PC-9 (cell line): ENCODE measurements at regions not wholly inside any gene's neighbourhood (a gene's known extent, or its start where the extent isn't known, plus 50 kb on each side); places are given as distances from the start of the nearest gene placed in this dataset.

Experiments
- BruUV-seq: library from RNA; stranded (reverse); fragments of 400-500 nt; replicated peaks from 2 replicates; lab custom pipeline; 2021; lab: Mats Ljungman, UMichigan
- CTCF ChIA-PET: fragments of 300-600 bp; sonication (Branson Sonifier 250); formaldehyde crosslinking; loops from one replicate; lab custom pipeline; 2022; ENCODE audit warnings: antibody characterized with exemption; lab: Charles Lee
- POLR2A ChIA-PET: fragments of 300-600 bp; sonication (Branson Sonifier 250); formaldehyde crosslinking; loops from one replicate; lab custom pipeline; 2022; ENCODE audit warnings: antibody characterized with exemption; ENCODE audit not compliant: unreplicated experiment; lab: Charles Lee
- DNase-seq, 2 experiments: peaks; one replicate each; pipeline versions ENCODE4 v3.0.0 to v3.0.0-alpha.2; 2015 to 2022; ENCODE audit warnings: mixed read lengths in 1 of 2
- H2AFZ ChIP-seq: fragments of 200-600 bp; sonication (generic); 2 replicates; pipeline ENCODE4 v1.8.1; 2017; ENCODE audit warnings: antibody characterized with exemption
- H3F3A ChIP-seq: fragments of 200-600 bp; sonication (generic); 2 replicates; pipeline ENCODE4 v1.8.1; 2017; ENCODE audit warnings: antibody characterized with exemption, mild to moderate bottlenecking, low read depth; ENCODE audit not compliant: insufficient read depth
- H3K27ac ChIP-seq: fragments of 200-600 bp; sonication (generic); 2 replicates; pipeline ENCODE4 v1.6.1; 2016; ENCODE audit warnings: mixed run types
- H3K27me3 ChIP-seq: fragments of 200-600 bp; sonication (generic); 2 replicates; pipeline ENCODE4 v1.6.1; 2016; ENCODE audit warnings: low read depth, mixed run types; ENCODE audit not compliant: insufficient read depth
- H3K36me3 ChIP-seq: fragments of 200-600 bp; sonication (generic); 2 replicates; pipeline ENCODE4 v1.6.1; 2016; ENCODE audit warnings: low read depth, mixed run types
- H3K4me1 ChIP-seq: fragments of 200-600 bp; sonication (generic); replicated peaks from 2 replicates; pipeline ENCODE4 v1.6.1; 2016; ENCODE audit warnings: mixed run types; ENCODE audit not compliant: insufficient read depth
- H3K4me2 ChIP-seq: fragments of 200-600 bp; sonication (generic); 2 replicates; pipeline ENCODE4 v1.6.1; 2017; ENCODE audit warnings: mixed run types
- H3K4me3 ChIP-seq: fragments of 200-600 bp; sonication (generic); 2 replicates; pipeline ENCODE4 v1.6.1; 2016; ENCODE audit warnings: mixed run types
- H3K79me2 ChIP-seq: fragments of 200-600 bp; sonication (generic); 2 replicates; pipeline ENCODE4 v1.6.1; 2017; ENCODE audit warnings: low read depth, mixed run types
- H3K9me2 ChIP-seq: fragments of 200-600 bp; sonication (generic); 2 replicates; pipeline ENCODE4 v1.8.1; 2017; ENCODE audit warnings: mild to moderate bottlenecking; ENCODE audit not compliant: insufficient read depth
- H3K9me3 ChIP-seq: fragments of 200-600 bp; sonication (generic); 2 replicates; pipeline ENCODE4 v1.8.1; 2016; ENCODE audit warnings: low read depth; ENCODE audit not compliant: insufficient read depth
- H4K20me1 ChIP-seq: fragments of 200-600 bp; sonication (generic); 2 replicates; pipeline ENCODE4 v1.8.1; 2017; ENCODE audit not compliant: insufficient read depth
- EZH2 ChIP-seq: fragments of 200-600 bp; sonication (generic); IDR thresholded peaks from 2 replicates; pipeline ENCODE4 v1.8.0; 2017; ENCODE audit warnings: antibody characterized with exemption, low read depth
- intact Hi-C: fragments of 100-400 bp; cut with micrococcal nuclease; formaldehyde crosslinking; loops from one replicate; pipeline ENCODE4 v1.10.0; 2022; ENCODE audit not compliant: unreplicated experiment
- TF ChIP-seq, protein P1 (sequence below): fragments of 200-600 bp; sonication (generic); conservative IDR thresholded peaks from 2 replicates; pipeline ENCODE4 v1.6.1; 2017; ENCODE audit warnings: mixed run types, antibody characterized with exemption, mild to moderate bottlenecking, moderate library complexity

DNA sequence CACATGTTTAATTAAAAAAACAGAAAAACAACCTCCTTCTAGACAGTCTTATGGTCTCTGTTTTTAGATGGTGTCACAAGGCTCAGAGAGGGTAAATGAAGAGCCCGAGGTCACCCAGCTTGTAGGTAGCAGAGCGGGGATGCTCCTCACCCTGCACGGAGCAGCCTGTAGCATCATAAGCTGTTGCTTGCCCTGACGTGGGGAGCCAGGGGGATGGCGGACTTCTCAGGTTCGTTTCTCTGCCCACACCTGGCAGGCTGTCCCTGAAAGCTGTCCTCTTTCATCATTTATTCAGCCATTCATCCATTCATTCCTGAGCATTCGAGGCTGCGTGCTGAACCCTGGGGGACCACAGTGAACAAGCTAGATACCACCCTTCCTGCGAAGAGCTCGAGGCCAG is 75.7 kb upstream of the KSR1 start:
- POLR2A ChIA-PET = no interaction called here

DNA sequence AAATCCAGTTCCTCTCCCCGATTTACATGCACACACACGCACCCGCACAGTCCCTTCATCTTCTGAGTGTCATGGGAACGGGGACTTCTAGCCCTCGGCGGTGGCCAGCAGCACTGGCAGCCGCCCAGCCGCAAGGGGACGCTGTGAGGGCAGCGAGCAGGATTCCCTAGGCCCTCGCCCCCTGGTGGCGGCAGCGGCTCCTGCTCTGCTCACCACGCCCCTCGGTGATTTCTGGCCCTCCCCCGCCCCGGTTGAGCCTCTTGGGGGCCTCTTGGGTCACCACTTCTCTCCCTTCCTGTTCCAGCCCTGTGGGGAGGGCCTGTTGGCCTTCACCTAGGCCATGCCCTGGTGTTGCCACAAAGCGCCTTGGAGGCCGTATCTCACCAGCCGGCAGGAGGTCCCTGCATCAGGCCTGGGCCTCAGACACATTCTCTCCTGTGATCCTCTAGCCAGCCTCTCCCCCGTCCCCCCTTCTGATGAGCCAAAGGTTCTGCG is 75.2 kb upstream of the KSR1 start:
- Histone ChIP-seq H3K9me3 (no peaks in the 10 kb centered on the region), H3K4me3 (no peak overlapping the region), H2AFZ (no peak overlapping the region), H3K27ac (no peak overlapping the region), H4K20me1 (no peaks in the 10 kb centered on the region), H3K27me3 (no peaks in the 10 kb centered on the region), H3K79me2 (no peaks in the 10 kb centered on the region), H3F3A (peaks cover 31% of the 10 kb centered on the region), H3K4me1 (peaks cover 46% of the 10 kb centered on the region), H3K4me2 (peak overlapping the region; percentile 78), H3K9me2 (no peaks in the 10 kb centered on the region), H3K36me3 (no peaks in the 10 kb centered on the region)
- intact Hi-C loops = no loop called here
- TF ChIP-seq, protein P1, sequence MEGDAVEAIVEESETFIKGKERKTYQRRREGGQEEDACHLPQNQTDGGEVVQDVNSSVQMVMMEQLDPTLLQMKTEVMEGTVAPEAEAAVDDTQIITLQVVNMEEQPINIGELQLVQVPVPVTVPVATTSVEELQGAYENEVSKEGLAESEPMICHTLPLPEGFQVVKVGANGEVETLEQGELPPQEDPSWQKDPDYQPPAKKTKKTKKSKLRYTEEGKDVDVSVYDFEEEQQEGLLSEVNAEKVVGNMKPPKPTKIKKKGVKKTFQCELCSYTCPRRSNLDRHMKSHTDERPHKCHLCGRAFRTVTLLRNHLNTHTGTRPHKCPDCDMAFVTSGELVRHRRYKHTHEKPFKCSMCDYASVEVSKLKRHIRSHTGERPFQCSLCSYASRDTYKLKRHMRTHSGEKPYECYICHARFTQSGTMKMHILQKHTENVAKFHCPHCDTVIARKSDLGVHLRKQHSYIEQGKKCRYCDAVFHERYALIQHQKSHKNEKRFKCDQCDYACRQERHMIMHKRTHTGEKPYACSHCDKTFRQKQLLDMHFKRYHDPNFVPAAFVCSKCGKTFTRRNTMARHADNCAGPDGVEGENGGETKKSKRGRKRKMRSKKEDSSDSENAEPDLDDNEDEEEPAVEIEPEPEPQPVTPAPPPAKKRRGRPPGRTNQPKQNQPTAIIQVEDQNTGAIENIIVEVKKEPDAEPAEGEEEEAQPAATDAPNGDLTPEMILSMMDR = peak; percentile 65
- no peak for TF ChIP-seq EZH2
- POLR2A ChIA-PET = no interaction called here
- DNase-seq = peak in 1 of 2 experiments; percentile 52
- CTCF ChIA-PET = interaction anchor here (0.6 to 1.1 kb wide), 2 partner anchors 19 to 27 kb away, joined by 4 to 6 read pairs; no protein-coding TSS in a partner anchor
- BruUV-seq = no TSS peak

More for the DNA sequence above, 75.7 kb upstream of the KSR1 start:
- Histone ChIP-seq H3F3A (peaks cover 33% of the 10 kb centered on the region), H3K27me3 (no peaks in the 10 kb centered on the region), H2AFZ (peak overlapping the region; percentile 54), H3K4me2 (peak overlapping the region; percentile 78), H4K20me1 (no peaks in the 10 kb centered on the region), H3K36me3 (no peaks in the 10 kb centered on the region), H3K9me2 (no peaks in the 10 kb centered on the region), H3K79me2 (no peaks in the 10 kb centered on the region), H3K27ac (no peak overlapping the region), H3K4me1 (peaks cover 50% of the 10 kb centered on the region), H3K9me3 (no peaks in the 10 kb centered on the region), H3K4me3 (peak overlapping the region; percentile 33; the same call in 1 of the 2 replicates)
- no TSS peak for BruUV-seq
- no peak for DNase-seq
- CTCF ChIA-PET = interaction anchor here (1.1 kb wide), 1 partner anchor 26 kb away, joined by 4 read pairs; no protein-coding TSS in a partner anchor
- intact Hi-C loops = no loop called here
- no peak for TF ChIP-seq EZH2
- TF ChIP-seq, protein P1 = no peak

DNA sequence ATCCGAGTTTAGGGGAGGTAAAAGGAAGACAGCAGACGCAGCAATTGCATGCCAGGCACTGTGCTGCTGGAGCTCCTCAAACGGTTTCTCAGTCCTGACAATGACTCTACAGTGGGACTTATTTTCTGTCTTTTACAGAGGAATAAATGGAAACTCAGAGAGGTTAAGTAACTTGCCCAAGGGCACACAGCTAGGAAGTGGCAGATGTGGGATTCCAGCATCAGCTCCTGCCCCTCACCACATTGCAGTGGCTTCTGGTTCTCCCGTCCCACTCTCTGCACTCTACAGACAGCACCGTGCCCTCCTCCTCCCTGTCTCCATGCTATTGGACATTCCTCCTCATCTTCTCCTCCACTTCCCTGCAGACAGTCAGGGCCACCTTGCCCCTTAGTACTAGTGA is 74.2 kb upstream of the KSR1 start:
- no peak overlapping the region for H3K27ac ChIP-seq
- H2AFZ ChIP-seq = no peak overlapping the region
- POLR2A ChIA-PET = no interaction called here
- H3K36me3 ChIP-seq = no peaks in the 10 kb centered on the region
- no peaks in the 10 kb centered on the region for H4K20me1 ChIP-seq
- H3K4me3 ChIP-seq = no peak overlapping the region
- TF ChIP-seq EZH2 = no peak
- TF ChIP-seq, protein P1 = no peak
- CTCF ChIA-PET = no interaction called here
- H3K4me2 ChIP-seq = no peak overlapping the region
- BruUV-seq = no TSS peak
- H3K79me2 ChIP-seq = no peaks in the 10 kb centered on the region
- H3K4me1 ChIP-seq = peaks cover 36% of the 10 kb centered on the region
- DNase-seq = no peak
- no peaks in the 10 kb centered on the region for H3K27me3 ChIP-seq
- peaks cover 23% of the 10 kb centered on the region for H3F3A ChIP-seq
- intact Hi-C loops = no loop called here
- H3K9me3 ChIP-seq = no peaks in the 10 kb centered on the region
- H3K9me2 ChIP-seq = no peaks in the 10 kb centered on the region
